LHCN-M2 (cell line): ENCODE measurements at regions not wholly inside any gene's neighbourhood (a gene's known extent, or its start where the extent isn't known, plus 50 kb on each side); places are given as distances from the start of the nearest gene placed in this dataset.
A peak's percentile ranks its signal among the peaks of the same experiment; 100 is the strongest.

Source experiments
- DNase-seq: peaks from one replicate; pipeline ENCODE4 v3.0.0-alpha.2; 2012; ENCODE audit warnings: low read depth

DNA sequence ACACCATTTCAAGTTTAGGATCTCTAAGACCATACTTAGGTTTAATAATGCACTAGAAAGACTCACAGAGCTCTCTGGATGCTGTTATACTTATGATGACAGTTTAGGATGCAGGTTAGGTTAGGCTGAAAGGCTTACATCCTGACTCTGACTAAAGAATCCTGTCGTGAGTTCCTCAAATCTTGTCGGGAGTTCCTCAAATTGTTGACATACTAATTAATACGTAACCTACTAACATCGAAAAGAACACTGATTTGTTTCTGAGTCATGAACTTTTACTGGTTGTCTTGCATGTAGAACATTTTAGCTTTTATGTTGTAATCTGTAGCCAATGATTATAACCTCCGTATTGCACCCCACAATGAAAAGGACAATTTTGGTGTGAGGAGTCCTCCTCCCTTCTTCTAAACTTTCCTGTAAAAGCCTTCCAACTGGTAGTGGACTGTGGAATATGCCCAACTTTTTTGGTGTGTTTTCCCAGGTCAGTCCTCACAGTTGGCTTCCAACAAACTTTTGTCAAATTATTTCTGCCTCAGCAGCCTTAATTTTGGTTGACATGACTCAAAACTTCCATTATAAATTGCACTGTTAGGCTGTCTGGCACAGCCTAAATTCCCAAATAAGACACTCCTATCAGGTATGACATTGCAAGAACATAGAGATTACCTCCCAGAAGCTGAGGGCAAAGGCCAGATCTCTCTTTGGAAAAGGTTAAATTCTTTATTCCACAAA is 107.9 kb upstream of the PALMD start:
- DNase-seq, result no peak

DNA sequence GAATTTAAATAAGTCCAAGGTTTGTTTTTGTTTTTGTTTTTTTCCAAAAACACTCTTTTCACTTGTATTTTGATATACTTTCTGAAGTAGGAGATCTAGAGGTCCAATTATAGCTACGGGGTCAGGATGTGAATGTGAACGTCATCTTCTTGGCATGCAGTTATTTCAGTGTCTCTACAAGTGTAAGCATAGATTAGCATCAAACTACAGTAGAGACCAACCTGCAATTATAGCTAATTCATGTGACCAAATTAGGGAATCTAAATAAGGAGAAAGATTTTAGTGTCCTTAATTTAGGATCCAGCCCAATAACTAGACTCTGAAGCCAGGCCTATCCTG is 107.3 kb upstream of the PALMD start:
- no peak for DNase-seq

DNA sequence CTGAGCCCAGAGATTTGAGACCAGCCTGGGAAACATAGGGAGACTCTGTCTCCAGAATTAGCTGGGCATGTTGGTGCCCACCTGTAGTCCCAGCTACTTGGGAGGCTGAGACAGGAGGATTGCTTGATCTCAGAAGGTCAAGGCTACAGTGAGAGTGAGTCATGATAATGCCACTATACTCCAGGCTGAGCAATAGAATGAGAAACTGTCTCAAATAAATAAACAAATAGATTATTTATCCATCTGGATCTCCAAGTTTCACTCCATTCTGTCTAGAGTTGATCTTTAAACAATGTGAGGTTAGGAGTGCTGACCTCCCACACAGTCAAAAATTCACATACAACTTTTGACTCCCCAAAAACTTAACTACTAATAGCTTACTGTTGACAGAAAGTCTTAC is 106.8 kb upstream of the PALMD start:
- no peak for DNase-seq

DNA sequence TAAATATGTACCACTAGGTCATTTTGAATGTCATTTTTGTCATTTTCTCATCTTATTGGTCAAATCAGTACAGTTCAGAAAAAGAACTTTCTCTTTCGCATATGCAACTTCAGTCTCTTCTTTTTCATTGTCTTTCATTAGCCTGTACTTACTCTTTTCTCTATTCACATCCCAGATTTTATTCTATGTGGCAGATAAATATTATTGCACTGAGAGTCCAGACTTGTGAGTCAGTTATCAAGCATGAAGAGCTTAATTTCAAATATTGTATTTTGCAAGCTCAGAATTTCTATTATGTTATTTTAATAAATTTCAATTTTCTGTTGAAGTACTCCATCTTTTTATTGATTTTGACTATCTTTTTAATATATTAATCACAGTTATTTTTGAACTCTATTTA is 105.2 kb upstream of the PALMD start:
- no peak for DNase-seq

DNA sequence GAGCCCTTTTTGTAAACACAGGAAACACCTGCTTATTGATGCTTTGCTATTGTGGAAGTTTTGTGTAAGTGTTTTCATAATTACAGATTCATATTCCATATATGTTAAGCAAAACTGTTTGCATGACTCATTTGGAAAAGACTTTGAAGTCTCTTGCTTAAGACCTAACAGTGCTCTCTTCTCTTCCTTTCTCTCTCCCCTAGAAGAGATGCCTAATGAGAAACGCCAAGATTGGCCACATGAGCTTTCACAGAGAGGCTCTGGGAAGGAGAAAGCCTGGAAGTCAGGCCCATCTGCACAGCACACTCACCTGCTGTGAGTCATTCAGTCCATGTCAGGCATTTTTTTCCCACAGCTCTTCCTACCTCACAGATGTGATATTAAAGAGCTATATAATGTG is 101.6 kb upstream of the PALMD start:
- peak; percentile 47 for DNase-seq

DNA sequence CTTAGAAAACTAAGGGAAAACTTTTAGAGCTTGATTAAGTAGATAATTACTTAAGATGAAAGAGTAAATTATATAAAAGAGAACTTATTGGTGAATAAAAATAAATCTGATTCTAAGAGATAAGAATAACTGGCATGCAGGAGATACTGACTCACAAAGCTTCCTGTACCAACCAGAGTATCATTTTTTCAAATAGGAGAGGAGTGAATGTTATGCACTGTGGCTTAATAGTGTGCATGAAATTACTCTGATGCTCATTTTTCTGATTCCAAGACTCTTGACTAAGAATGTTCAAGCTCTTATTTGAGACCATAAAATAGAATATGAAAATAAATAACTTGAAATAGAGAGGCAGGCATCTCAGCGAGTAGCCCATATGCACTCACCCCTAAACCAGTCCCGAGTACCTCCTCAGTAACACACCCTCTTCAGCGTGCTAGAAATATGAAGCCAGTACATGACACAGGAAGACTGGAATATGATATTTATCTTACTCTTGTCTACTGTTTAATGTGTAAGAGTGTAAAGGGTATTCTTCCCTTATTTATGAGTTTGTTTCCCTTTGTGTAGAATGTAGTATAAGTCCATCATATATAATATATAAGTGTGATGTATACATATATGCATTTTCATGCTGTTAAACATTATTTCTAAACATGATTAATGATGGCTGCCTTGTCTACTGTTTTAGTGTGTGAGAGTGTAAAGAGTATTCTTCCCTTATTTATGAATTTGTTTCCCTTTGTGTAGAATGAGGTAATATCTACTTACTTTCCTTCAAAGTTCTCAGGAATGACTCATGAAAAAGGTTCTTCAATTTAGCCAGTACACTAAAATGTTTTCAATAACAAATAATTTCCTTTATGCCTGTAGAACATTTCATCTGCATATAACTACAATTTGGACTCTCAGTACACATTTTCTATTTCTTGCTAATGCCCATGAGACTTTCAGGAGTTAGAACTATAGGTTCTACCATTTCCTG is 99.2 kb upstream of the PALMD start:
- DNase-seq, result peak; percentile 26

DNA sequence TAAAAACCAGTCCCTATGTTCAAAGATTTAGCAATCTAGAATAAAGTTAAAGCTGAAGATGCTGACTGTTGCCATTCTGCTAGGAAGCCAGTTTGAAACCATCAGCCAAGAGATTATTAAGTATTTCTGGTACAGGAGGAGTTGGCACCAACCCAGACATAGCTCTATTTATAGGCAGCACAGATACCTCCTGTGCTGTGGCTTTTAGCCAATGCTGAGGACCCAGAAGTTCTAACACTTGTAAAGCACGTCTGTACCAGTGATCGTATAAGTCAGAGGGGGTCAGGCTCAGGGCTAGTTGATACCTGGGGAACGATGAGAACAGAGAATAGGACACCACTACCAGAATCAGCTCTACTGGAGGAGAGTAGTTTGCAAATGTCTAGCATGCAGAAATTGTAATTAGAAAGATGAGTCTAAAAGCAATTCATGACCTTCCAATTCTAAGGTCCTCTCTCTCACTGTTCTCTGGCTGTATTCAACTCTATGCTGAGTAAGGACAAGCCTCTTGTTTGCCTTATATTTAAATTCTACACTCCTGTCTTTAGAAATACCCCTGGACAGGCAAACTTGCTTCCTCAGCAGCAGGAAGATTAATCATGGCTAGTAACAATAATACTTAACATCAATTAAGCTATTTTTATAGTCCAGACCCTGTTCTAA is 96.8 kb upstream of the PALMD start:
- DNase-seq, result peak; percentile 50

DNA sequence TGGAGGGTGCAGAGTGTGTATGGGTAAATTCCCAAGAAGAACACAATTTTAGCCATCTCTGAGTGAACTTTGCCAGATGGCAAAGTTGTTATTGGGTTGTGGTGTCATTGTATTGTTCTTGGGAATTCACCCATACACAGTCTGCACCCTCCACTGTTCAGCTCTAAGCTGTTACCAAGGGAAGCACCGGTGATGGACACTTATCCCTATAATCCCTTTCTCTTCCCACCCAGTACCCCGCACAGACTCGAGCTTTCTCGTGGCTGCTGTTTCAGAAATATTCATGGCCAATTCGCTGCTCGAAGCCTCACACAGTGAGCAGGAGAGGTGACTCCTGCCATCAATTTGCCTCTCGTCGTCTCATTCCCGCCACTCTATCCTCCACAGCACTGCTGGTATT is 95.7 kb upstream of the PALMD start:
- no peak for DNase-seq

DNA sequence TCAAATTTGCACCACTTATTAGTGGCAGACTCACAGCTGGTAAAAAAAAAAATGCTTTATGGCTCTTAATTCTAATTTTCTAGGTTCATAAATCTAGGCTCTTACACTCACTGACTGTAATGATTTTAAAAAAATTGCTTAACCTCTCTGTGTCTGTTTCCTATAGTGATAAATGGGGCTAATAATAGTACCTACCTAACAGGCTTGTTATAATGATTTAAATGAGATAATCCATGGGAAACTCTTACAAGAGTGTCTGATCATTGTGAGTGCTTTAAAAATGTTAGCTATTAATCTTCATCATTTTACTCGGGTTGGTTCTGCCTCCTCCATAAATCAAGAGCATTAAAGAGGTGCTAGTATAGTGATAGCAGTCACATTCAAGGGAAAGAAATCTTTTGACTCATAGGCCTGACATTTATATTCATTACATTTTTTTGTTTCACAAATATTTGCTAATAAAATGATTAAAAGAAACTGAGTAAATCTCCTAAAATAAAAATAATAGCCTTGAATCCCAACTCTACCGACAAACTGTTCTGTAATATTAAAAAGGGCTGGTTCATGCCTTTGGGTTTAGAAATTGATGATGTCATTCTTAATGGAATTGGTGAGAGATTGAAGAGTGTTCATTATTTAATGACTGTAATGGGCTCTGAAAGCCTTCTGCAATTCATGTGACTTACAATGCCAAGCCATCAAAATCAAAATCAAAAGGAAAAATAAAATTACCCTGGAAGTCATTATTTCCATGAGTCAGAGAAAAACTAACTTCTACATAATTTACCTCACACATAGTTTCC is 93.9 kb upstream of the PALMD start:
- no peak for DNase-seq

DNA sequence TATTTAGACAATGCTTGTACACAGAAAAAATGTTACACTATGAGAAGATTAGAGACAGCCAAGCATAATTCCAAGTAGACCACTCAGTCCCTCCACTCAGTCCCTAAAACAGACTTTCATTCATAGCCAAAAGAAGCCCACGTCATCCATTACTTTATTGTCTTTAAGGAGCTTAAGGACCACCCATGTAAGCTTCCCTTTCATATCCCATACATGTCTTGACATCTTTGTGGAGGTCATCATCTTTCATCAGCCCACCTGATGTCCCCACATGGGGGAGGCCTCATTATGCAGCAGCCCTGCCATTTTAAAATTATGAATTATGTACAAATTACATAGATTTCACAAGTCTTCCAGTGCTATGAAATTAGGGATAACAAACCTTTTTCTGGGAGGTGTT is 92.6 kb upstream of the PALMD start:
- no peak for DNase-seq

DNA sequence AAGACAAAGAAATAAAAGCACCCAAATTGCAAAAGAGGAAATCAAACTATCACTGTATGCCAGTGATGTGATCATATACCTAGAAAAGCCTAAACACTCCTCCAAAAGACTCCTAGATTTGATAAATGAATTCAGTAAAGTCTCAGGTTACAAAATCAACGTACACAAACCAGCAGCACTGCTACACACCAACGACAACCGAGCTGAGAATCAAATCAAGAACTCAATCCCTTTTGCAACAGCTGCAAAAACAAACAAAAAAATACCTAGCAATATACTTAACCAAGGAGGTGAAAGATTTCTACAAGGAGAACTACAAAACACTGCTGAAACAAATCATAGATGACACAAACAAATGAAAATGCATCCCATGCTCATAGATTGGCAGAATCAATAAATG is 92.1 kb upstream of the PALMD start:
- peak; percentile 79 for DNase-seq

DNA sequence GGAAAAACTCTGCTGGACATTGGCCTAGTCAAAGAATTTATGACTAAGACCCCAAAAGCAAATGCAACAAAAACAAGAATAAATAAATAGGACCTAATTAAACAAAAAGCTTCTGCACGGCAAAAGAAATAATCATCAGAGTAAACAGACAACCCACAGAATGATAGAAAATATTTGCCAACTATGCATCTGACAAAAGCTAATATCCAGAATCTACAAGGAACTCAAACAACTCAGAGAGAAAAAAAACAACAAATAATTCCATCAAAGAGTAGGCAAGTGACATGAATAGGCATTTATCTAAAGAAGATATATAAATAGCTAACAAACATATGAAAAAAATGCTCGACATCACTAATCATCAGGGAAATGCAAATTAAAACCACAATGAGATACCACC is 91.2 kb upstream of the PALMD start:
- no peak for DNase-seq

DNA sequence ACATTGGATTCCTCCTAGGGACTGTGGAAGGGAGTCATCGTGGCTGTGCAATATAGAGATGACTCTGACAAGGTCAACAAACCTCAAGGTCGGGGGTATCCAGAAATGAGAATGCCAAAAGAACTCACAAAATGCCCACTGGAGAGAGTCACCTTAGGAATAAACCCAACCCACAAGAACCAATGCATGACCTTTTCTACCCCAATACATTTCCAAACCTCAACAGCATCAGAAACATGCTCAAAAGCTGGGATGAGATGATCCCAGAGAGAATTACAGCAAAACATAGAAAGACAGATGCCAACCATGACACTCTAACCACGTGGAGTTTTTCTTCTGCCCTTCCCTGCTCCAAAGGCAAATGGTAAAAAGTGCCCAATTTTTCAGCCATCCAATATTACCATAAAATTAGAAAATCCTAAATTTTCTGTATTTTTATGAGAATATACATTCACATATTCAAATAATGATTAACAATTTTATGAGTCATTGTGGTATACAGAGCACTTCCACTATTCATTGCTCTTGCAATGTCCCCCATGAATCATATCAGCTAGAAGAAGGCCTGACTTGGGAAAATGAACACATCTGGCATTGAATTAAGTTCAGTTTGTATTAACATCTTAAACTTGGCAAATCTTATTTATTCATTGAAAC is 88.2 kb upstream of the PALMD start:
- DNase-seq, result peak; percentile 88

DNA sequence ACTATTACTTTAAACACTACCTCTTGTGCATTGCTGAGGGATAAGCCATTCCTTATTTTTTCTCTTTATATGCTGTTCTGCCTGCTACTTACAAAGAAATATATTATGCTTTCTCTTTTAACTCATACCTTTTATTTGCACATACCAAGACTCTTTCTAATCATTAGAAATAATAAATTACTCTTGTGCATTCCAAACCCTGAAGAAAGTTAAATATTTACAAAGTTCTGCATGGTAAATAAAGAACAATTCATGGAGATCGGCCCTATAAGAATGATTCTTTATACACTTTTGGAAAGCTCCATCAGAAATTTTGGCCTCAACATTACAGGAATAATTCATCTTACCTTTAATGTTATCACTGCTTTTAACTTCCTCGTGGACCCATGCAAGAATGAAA is 86.7 kb upstream of the PALMD start:
- DNase-seq, result no peak

DNA sequence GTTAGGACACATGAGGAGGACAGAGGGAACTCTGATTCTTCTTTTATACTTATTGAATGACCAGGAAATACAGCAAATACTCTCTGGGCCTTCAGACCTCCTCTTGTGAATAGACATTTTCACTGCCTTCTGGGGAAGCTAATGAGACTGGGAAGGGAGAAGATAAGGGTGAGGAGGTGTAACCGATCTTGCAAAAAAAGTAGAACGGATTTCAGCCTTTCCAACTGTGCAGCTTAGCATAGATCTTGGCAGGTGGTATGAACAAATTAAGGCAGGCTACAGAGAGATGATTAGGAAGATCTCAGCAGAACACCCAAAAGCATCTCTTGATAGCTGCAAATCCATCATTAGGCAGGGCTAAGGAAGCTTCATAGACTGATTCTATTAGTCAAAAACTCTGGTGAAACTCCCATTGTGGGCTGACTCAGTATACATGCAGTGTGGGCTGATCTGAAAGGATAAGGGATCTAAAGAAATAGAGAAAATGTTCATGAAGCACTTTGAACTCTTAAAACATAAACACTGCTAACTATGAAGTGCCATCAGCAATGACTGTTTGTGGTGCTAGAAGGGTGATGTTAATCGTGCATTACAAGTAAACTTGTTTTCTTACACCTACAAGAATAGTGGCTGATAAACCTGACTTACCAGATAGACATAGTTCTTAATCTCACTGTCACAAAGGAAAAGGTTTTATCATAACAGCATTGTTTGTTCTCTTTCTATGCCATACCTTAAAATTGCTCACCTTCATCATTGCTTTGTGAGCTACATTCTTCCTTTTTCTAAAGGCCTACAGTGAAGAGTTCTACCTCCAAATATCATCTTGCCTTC is 85.5 kb upstream of the PALMD start:
- no peak for DNase-seq

DNA sequence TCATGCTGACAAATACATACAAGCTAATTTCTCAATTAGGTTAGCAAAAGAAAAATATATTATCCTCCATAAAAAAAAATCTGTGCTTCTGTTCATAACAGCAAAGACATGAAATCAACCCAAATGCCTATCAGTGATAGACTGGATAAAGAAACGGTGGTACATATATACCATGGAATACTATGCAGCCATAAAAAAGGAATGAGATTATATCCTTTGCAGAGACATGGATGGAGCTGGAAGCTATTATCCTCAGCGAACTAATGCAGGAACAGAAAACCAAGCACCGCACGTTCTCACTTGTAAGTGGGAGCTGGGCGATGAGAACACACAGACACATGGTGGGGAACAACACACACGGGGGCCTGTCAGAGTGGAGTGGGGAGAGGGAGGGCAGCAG is 84.0 kb upstream of the PALMD start:
- DNase-seq, result no peak

DNA sequence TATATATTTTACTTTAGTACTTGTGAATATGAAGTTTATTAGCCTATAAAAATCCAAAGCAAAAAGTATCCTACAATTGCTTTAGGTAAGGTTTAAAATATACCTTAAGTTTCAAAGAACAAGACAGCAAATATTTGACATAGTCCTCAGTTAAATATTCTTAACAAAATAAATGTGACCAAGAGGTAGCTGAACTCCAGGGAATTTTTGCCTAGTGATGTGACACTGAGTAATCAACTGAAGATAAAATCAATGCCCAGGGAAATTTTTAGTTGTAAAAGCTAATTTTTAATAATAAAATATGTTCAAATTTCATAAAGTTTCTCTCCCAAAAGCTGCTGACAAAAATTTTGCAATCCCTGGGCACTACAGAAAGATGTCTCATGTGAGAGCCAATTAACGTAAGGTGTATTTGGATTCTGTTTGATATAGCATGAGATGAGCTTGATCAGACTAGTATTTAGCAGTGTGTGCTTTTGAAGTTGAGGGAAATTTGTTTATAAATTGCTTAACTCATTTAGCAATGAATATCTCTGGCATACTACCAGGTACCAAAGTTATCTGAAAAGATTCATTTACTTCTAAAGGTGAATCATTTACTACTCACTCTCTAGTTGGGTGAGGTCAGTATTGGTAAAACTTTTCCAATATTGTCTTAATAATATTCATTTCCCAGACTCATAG is 80.2 kb upstream of the PALMD start:
- DNase-seq, result no peak

DNA sequence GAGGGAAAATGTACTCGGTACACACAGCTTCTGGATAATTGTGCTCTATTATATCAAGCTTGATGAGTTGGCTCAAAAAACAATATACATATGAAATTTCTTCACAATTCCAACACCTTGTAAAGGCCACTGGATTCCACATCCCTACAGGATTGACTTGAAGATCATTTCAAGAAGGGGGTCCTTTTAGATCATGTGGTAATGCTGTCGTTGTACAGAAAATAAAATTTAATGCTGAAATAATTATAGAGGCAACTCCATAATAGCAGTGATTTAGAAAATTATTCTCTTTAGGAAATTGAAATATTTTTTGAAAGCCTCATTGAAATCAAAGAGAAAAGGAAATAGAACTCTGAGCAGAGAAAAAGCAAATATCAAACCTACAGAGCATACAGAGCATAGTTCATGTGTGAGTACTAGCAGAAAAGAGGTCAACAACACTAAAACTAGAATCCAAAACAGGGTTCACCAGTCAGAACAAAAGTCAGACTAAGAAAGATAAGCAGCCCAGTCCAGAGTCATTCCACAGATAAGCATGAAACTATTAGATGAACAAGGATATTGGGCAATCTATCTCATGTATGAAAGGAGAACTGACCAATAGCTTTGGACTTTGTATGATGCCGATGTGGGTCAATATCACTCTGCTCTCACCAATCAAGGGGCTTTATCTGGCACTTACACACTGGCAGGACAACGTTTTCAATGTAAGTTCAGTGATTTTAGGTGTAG is 79.5 kb upstream of the PALMD start:
- no peak for DNase-seq
